ENCODE measurements at regions not wholly inside any gene's neighbourhood (a gene's known extent, or its start where the extent isn't known, plus 50 kb on each side); places are given as distances from the start of the nearest gene placed in this dataset.

DNA sequence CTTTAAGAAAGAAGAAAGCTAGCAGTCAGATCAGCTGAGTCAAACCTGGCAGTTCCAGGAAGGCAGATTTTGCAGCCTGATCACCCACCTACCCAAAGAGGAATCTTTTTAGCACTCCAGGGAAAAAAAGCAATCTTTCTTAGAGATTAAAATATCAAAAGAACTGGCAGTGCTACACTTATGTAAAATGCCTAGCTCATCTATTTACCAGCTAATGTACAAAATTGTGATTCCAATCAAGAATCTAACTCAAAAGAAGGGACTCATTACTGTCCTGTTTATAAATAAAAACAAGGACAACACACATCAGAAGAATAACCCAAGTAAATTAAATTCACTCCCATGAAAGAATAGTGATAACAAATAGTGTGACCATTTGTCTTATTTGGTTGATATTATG is 222.4 kb upstream of the ERCC4 start:
- TF ChIP-seq POLR2A (IDR thresholded peaks at IDR 0.05): no peak
- TF ChIP-seq, protein P1, sequence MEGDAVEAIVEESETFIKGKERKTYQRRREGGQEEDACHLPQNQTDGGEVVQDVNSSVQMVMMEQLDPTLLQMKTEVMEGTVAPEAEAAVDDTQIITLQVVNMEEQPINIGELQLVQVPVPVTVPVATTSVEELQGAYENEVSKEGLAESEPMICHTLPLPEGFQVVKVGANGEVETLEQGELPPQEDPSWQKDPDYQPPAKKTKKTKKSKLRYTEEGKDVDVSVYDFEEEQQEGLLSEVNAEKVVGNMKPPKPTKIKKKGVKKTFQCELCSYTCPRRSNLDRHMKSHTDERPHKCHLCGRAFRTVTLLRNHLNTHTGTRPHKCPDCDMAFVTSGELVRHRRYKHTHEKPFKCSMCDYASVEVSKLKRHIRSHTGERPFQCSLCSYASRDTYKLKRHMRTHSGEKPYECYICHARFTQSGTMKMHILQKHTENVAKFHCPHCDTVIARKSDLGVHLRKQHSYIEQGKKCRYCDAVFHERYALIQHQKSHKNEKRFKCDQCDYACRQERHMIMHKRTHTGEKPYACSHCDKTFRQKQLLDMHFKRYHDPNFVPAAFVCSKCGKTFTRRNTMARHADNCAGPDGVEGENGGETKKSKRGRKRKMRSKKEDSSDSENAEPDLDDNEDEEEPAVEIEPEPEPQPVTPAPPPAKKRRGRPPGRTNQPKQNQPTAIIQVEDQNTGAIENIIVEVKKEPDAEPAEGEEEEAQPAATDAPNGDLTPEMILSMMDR (IDR thresholded peaks at IDR 0.05): no peak
- no peak overlapping the region for H3K27ac ChIP-seq
- H3K36me3 ChIP-seq: no peaks in the 10 kb centered on the region
- no peak for ATAC-seq
- peaks cover 0 to 12% (median 1%) of the 10 kb centered on the region in 4 donors for H3K9me3 ChIP-seq
- H3K4me3 ChIP-seq: no peak overlapping the region
- intact Hi-C loops (cut with DNase I): no loop called here
- no peaks in the 10 kb centered on the region for H3K27me3 ChIP-seq
- DNase-seq: no peak
- no peaks in the 10 kb centered on the region for H3K4me1 ChIP-seq

DNA sequence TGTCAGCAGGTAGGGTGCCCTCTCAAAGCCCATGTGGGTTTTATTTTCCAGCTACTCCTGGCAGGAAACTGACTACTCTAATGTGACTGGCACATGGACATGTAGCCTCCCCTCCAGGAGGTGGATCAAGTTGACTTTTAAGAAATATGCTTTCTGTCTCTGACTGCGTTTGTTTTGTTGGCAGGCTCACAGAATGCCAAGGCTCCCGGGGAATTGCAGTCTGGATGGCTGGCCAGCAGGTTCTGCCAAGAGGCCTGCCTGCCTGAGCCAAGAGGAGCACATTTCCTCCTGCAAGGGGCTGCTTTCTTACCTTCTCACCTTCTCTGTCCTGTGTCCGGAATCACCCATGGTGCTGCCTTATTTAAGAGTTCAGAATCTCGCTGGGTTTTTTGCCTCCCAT is 217.3 kb upstream of the ERCC4 start:
- DNase-seq (peak in 1 of 3 donors; percentile 28), ATAC-seq (peak; percentile 51 to 75 (median 62))
- Histone ChIP-seq H3K9me3 (peaks cover 0 to under 1% (median 0%) of the 10 kb centered on the region in 4 donors), H3K36me3 (no peaks in the 10 kb centered on the region), H3K27ac (no peak overlapping the region), H3K4me1 (no peaks in the 10 kb centered on the region), H3K27me3 (no peaks in the 10 kb centered on the region), H3K4me3 (no peak overlapping the region)
- TF ChIP-seq, protein P1 (IDR thresholded peaks at IDR 0.05): no peak
- TF ChIP-seq POLR2A (IDR thresholded peaks at IDR 0.05): no peak
- intact Hi-C loops (cut with DNase I): no loop called here
- WGBS (ENCODE audit: insufficient coverage, low coverage, low lambda C conversion rate, missing lambda C conversion rate): 20% methylated on average over 3 of the region's 4 CpGs

DNA sequence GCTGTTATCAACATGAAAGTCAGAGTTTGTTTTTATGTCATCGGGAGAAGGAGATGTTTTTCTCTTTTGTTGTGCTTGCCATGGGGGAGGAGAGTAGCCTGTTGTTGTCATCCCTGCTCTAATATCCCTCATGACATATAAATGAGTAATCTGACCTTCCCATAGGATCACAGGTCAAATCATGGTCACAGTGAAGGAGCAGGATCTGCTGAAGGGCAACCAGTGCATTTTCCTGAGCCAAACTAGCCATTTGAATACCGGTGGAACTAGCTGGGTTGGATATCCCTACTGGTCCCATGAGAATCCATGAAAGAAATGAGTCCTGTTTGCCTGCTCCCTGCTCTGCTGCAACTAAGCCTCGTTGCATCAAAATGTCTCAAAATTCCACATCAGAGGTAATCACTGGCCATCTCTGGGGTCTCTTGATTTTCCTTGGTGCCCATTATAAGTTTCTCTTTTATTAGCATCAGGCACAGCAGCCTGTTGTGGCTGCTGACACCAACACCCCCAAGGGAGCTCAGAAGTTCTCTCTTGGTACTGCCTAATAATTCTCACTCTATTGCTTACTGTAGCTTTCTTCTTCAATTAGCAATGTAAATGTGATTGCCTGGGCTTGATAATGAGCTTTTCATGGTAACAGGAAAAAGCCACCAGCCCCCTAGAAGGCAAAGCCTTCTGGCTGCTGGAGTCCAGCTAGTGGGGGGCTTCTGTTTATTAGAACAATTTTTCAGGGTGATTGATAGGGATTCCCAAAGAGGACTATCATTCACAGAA is 211.4 kb upstream of the ERCC4 start:
- intact Hi-C loops (cut with DNase I): no loop called here
- WGBS (ENCODE audit: insufficient coverage, low coverage, low lambda C conversion rate, missing lambda C conversion rate): 17% methylated on average over 3 of the region's 3 CpGs
- Histone ChIP-seq H3K4me1 (no peaks in the 10 kb centered on the region), H3K4me3 (no peak overlapping the region), H3K27me3 (no peaks in the 10 kb centered on the region), H3K36me3 (no peaks in the 10 kb centered on the region), H3K27ac (no peak overlapping the region), H3K9me3 (no peaks in the 10 kb centered on the region)
- no peak for TF ChIP-seq POLR2A (IDR thresholded peaks at IDR 0.05)
- TF ChIP-seq, protein P1 (IDR thresholded peaks at IDR 0.05): no peak
- DNase-seq (no peak), ATAC-seq (no peak)

DNA sequence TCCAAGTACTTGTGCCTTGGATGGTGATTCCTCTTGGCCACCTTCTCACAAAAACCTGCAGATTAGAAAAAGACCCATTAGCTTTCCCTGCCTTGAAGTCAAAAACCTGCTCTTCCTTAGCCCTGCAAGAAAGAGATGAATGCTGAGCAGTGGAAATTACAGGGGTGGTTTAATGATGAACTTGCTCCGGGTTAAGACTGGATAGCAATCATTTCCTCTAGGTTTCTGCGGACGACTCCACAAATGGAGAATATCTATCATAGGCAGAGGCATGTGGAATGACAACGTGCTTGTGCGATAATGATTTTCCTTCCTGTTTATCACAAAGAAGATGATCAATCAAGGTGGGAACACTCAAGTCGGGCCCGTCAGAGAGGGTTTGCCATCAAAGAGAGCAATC is 201.2 kb upstream of the ERCC4 start:
- Histone ChIP-seq H3K36me3 (no peaks in the 10 kb centered on the region), H3K4me1 (no peaks in the 10 kb centered on the region), H3K9me3 (no peaks in the 10 kb centered on the region), H3K27ac (no peak overlapping the region), H3K4me3 (no peak overlapping the region), H3K27me3 (no peaks in the 10 kb centered on the region)
- no peak for ATAC-seq
- TF ChIP-seq, protein P1 (IDR thresholded peaks at IDR 0.05): no peak
- TF ChIP-seq POLR2A (IDR thresholded peaks at IDR 0.05): no peak
- DNase-seq: no peak
- intact Hi-C loops (cut with DNase I): no loop called here
- WGBS (ENCODE audit: insufficient coverage, low coverage, low lambda C conversion rate, missing lambda C conversion rate): 61% methylated on average over 5 of the region's 7 CpGs

Measured in right lobe of liver (tissue), 6 donors.